OCI-LY1 (cell line): ENCODE measurements at regions not wholly inside any gene's neighbourhood (a gene's known extent, or its start where the extent isn't known, plus 50 kb on each side); places are given as distances from the start of the nearest gene placed in this dataset.

ENCODE experiments used
- EZH2 ChIP-seq: fragments of 200-600 bp; sonication (generic), shearing (Covaris generic); IDR thresholded peaks from 2 replicates; pipeline ENCODE4 v1.8.0; 2017; ENCODE audit warnings: borderline replicate concordance, mixed run types, mild to moderate bottlenecking, antibody characterized with exemption, low read length, moderate library complexity, mixed read lengths
- TF ChIP-seq, protein P1 (sequence below): fragments of 200-600 bp; sonication (generic), shearing (Covaris generic); IDR thresholded peaks from 2 replicates; pipeline ENCODE4 v1.5.1; 2017; ENCODE audit warnings: mild to moderate bottlenecking, antibody characterized with exemption, low read length, moderate library complexity, mixed read lengths

DNA sequence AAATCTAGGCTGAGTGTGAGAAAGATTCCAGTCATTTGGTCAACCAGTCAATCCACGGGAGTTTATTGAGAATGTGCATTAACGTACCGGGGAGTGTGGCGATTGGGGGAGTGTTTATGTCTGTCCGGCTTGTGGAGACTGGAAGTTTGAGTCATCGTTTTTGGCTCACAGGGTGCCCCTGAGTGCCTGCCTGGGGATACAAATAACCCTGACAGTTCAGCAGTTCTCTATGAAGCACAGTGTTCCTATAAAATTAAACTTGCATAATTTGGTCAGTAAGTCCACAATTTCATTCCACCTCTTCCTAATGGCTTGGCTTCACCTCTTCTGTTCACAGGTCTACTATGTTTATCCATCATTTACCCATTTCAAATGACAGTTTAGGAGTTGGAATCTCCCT, 72.6 kb upstream of the PLEKHG1 start:
- TF ChIP-seq EZH2: no peak
- TF ChIP-seq, protein P1, sequence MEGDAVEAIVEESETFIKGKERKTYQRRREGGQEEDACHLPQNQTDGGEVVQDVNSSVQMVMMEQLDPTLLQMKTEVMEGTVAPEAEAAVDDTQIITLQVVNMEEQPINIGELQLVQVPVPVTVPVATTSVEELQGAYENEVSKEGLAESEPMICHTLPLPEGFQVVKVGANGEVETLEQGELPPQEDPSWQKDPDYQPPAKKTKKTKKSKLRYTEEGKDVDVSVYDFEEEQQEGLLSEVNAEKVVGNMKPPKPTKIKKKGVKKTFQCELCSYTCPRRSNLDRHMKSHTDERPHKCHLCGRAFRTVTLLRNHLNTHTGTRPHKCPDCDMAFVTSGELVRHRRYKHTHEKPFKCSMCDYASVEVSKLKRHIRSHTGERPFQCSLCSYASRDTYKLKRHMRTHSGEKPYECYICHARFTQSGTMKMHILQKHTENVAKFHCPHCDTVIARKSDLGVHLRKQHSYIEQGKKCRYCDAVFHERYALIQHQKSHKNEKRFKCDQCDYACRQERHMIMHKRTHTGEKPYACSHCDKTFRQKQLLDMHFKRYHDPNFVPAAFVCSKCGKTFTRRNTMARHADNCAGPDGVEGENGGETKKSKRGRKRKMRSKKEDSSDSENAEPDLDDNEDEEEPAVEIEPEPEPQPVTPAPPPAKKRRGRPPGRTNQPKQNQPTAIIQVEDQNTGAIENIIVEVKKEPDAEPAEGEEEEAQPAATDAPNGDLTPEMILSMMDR: no peak
